Esophagus squamous epithelium (tissue), 5 donors: ENCODE measurements at regions not wholly inside any gene's neighbourhood (a gene's known extent, or its start where the extent isn't known, plus 50 kb on each side); places are given as distances from the start of the nearest gene placed in this dataset.

Source experiments
- DNase-seq: peaks from one replicate; lab custom pipeline; 2025; lab: John Stamatoyannopoulos, UW
- H3K27ac ChIP-seq, 4 donors: fragments of 200-600 bp; sonication (generic); one replicate each; pipeline ENCODE4 v1.5.1; 2016 to 2019; ENCODE audit warnings: mild to moderate bottlenecking in 1 of 4
- H3K27me3 ChIP-seq, 4 donors: fragments of 200-600 bp; sonication (generic); 1 replicate in 3 of 4; 2 replicates in 1 of 4; pipeline versions ENCODE4 v1.5.1 to v1.6.0; 2017 to 2021; ENCODE audit warnings: antibody characterized with exemption in 1 of 4
- H3K36me3 ChIP-seq, 3 donors: fragments of 200-600 bp; sonication (generic); one replicate each; pipeline ENCODE4 v1.5.1; 2016 to 2019
- H3K4me1 ChIP-seq, 3 donors: fragments of 200-600 bp; sonication (generic); one replicate each; pipeline ENCODE4 v1.5.1; 2017 to 2019
- H3K4me3 ChIP-seq, 4 donors: fragments of 200-600 bp; sonication (generic); 1 replicate in 3 of 4; 2 replicates in 1 of 4; pipeline ENCODE4 v1.5.1; 2016 to 2019; ENCODE audit warnings: mild to moderate bottlenecking in 2 of 4, moderate library complexity in 1 of 4
- H3K9me3 ChIP-seq, 3 donors: fragments of 200-600 bp; sonication (generic); one replicate each; pipeline ENCODE4 v1.5.1; 2016 to 2019
- POLR2A ChIP-seq, 4 donors: fragments of 450-650 bp; IDR thresholded peaks; one replicate each; pipeline ENCODE4 v1.6.1; 2017; ENCODE audit warnings: antibody characterized with exemption in 4 of 4, mild to moderate bottlenecking in 4 of 4, moderate library complexity in 3 of 4
- WGBS, 2 donors: methylation state at CpG; one replicate each; pipeline ENCODE4 v1.1.5; 2018; 5-methylcytosine and 5-hydroxymethylcytosine counted together
- intact Hi-C: fragments of 100-400 bp; cut with DNase I; formaldehyde crosslinking; loops from one replicate; pipeline ENCODE4 v1.15.0; 2022
- TF ChIP-seq, protein P1 (sequence below), 6 experiments: fragments of 450-650 bp in 4 of 6; fragments of 200-600 bp in 2 of 6; sonication (generic) in 2 of 6; IDR thresholded peaks; one replicate each; pipeline ENCODE4 v1.5.1; 2016 to 2019; ENCODE audit warnings: antibody characterized with exemption in 6 of 6, mild to moderate bottlenecking in 4 of 6, moderate library complexity in 4 of 6
- donor health status: DM: yes; HTN: yes; CAD: no.

DNA sequence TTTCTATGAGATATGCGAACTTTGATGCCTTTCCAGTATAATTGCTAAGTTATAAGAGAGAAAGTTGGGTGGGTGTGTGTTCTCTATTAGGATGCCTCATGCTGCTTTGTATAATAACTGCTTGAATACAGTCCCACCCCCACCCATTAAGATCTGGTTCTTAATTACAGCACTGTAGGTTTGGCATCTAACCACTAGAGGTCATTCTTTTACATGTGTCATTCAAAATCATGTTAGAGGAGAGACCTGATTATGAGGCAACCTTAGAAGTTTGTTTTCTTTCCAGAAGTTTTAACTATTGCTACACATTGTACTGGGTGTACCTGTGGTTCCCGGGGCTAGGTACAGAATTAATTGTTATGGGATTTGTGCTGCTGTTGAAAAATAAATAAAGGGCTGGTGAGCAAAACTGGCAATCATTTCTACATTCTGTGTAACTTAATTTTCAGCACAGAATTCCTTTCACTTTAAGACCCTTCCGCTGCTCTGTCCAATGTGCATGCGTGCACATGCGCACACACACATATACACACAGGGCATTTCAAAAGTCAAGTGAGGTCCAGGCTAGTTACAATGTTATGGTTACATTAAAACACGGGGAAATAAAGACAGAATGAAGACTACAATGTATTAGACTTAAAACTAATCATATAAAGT, 1156.3 kb downstream of the SORCS3 start:
- Histone ChIP-seq H3K27ac (no peak overlapping the region), H3K27me3 (no peaks in the 10 kb centered on the region), H3K4me3 (no peak overlapping the region), H3K9me3 (no peaks in the 10 kb centered on the region), H3K4me1 (no peaks in the 10 kb centered on the region), H3K36me3 (no peaks in the 10 kb centered on the region)
- TF ChIP-seq POLR2A (IDR thresholded peaks at IDR 0.05) = no peak
- TF ChIP-seq, protein P1, sequence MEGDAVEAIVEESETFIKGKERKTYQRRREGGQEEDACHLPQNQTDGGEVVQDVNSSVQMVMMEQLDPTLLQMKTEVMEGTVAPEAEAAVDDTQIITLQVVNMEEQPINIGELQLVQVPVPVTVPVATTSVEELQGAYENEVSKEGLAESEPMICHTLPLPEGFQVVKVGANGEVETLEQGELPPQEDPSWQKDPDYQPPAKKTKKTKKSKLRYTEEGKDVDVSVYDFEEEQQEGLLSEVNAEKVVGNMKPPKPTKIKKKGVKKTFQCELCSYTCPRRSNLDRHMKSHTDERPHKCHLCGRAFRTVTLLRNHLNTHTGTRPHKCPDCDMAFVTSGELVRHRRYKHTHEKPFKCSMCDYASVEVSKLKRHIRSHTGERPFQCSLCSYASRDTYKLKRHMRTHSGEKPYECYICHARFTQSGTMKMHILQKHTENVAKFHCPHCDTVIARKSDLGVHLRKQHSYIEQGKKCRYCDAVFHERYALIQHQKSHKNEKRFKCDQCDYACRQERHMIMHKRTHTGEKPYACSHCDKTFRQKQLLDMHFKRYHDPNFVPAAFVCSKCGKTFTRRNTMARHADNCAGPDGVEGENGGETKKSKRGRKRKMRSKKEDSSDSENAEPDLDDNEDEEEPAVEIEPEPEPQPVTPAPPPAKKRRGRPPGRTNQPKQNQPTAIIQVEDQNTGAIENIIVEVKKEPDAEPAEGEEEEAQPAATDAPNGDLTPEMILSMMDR (IDR thresholded peaks at IDR 0.05) = peak in 5 of 6 experiments; percentile 10 to 48 (median 25)
- intact Hi-C loops = no loop called here
- 39 to 50% methylated on average over 6 of the region's 6 CpGs for WGBS, 2 donors
- DNase-seq = no peak

DNA sequence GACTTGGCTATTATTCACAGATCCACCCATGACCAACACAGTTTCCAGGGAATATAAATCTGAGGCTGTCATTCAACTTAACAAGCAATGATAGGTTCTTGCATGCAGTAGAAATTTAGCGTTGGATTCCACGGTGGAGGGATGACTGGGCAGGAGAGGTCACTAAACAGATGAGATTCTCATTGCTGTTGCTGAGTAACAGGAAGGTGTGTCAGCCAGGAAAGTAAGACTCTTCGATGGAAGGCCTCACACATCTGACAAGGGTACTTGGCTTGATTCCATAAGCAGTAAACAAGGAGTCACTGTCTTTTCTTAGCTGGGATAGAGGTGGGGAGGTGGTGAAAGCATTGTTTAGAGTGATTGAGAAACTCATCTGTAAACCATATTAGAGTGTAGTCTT, 1152.0 kb downstream of the SORCS3 start:
- no peaks in the 10 kb centered on the region for H3K4me1 ChIP-seq
- H3K27ac ChIP-seq = no peak overlapping the region
- WGBS, 2 donors = 47 to 75% methylated on average over 3 of the region's 3 CpGs
- no peaks in the 10 kb centered on the region for H3K27me3 ChIP-seq
- H3K9me3 ChIP-seq = no peaks in the 10 kb centered on the region
- no peak overlapping the region for H3K4me3 ChIP-seq
- intact Hi-C loops = no loop called here
- no peak for TF ChIP-seq POLR2A (IDR thresholded peaks at IDR 0.05)
- TF ChIP-seq, protein P1 (IDR thresholded peaks at IDR 0.05) = no peak
- no peaks in the 10 kb centered on the region for H3K36me3 ChIP-seq
- DNase-seq = no peak

DNA sequence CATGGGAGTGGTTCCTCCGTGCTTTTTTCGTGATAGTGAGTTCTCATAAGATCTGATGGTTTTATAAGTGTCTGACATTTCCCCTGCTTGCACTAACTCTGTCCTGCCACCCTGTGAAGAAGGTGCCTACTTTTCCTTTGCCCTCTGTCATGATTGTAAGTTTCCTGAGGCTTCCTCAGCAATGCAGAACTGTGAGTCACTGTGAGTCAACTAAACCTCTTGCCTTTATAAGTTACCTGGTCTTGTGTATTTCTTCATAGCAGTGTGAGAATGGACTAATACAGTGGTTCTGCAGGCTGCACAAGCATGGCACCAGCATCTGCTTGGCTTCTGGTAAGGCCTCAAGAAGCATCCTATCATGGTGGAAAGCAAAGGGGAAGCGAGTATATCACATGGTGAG, 1144.6 kb downstream of the SORCS3 start:
- H3K9me3 ChIP-seq = no peaks in the 10 kb centered on the region
- H3K4me1 ChIP-seq = no peaks in the 10 kb centered on the region
- no peaks in the 10 kb centered on the region for H3K36me3 ChIP-seq
- H3K27me3 ChIP-seq = no peaks in the 10 kb centered on the region
- no peak overlapping the region for H3K4me3 ChIP-seq
- intact Hi-C loops = no loop called here
- DNase-seq = no peak
- TF ChIP-seq POLR2A (IDR thresholded peaks at IDR 0.05) = no peak
- TF ChIP-seq, protein P1 (IDR thresholded peaks at IDR 0.05) = no peak
- no peak overlapping the region for H3K27ac ChIP-seq
- WGBS, 2 donors = 30 to 46% methylated on average over 2 to 3 of the region's 3 CpGs

DNA sequence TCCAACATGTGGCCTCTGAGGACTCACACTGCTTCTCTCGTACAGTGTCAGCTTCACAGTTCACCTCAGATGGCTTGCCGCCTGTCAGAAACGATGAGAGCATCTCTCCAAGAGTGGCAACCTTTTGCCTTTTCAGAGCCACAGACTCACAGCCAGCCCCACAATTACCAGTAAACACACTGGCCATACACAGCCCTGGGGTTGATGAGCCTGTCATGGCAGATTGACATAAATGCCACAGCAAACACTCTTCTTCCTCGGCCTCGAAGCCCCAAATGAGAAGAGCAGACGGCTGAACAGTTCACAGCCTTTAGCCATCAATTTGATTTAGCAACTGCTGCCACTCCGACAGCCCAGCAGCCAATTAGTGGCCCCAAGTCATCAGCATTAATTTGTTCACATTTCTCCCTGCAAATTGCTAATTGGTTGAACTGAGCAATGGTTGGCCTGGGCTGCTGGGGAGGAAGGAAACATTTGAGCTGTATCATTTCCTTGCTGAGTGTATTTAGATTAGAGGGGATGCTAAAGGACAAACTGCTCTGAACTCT, 1142.9 kb downstream of the SORCS3 start:
- intact Hi-C loops = no loop called here
- H3K36me3 ChIP-seq = no peaks in the 10 kb centered on the region

DNA sequence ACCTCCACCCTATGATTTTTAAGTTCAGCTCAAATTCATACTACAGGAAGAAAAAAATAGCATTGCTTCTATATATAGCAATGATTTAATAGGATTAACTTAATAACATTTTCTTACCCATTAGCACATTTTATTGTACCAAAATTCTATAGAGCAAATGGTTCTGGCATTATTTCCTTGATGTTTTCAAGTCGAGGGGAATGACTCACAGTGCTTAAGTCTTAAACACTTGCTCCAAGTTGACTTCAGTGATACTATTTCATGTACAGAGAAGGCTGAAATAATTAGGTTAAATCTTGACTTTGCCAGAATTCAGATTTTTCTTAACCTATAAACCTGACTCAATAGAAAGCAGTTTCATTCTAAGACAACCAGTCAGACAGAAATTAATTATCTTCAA, 1133.8 kb downstream of the SORCS3 start:
- no peaks in the 10 kb centered on the region for H3K9me3 ChIP-seq
- 22 to 26% methylated on average over 1 of the region's 1 CpG for WGBS, 2 donors
- no peak for DNase-seq
- no peak overlapping the region for H3K4me3 ChIP-seq
- H3K36me3 ChIP-seq = no peaks in the 10 kb centered on the region
- TF ChIP-seq, protein P1 (IDR thresholded peaks at IDR 0.05) = no peak
- no peak for TF ChIP-seq POLR2A (IDR thresholded peaks at IDR 0.05)
- no peaks in the 10 kb centered on the region for H3K27me3 ChIP-seq
- H3K4me1 ChIP-seq = no peaks in the 10 kb centered on the region
- intact Hi-C loops = no loop called here
- H3K27ac ChIP-seq = no peak overlapping the region

More for the DNA sequence above, 1142.9 kb downstream of the SORCS3 start:
- Histone ChIP-seq H3K27me3 (no peaks in the 10 kb centered on the region), H3K4me1 (no peaks in the 10 kb centered on the region), H3K27ac (no peak overlapping the region), H3K4me3 (no peak overlapping the region), H3K9me3 (no peaks in the 10 kb centered on the region)
- DNase-seq = no peak
- no peak for TF ChIP-seq POLR2A (IDR thresholded peaks at IDR 0.05)
- TF ChIP-seq, protein P1 (IDR thresholded peaks at IDR 0.05) = no peak
- 60 to 63% methylated on average over 7 of the region's 7 CpGs for WGBS, 2 donors
